Panc1 (cell line): ENCODE measurements at regions not wholly inside any gene's neighbourhood (a gene's known extent, or its start where the extent isn't known, plus 50 kb on each side); places are given as distances from the start of the nearest gene placed in this dataset.

Experiments
- POLR2AphosphoS5 ChIP-seq: IDR thresholded peaks from 2 replicates; pipeline ENCODE4 v1.6.1; 2012; ENCODE audit warnings: mild to moderate bottlenecking, low read depth, low read length, moderate library complexity
- TF ChIP-seq, protein P1 (sequence below): fragments of 450-650 bp; IDR thresholded peaks from 2 replicates; pipeline ENCODE4 v1.5.1; 2017; ENCODE audit warnings: mild to moderate bottlenecking
- TF ChIP-seq, protein P2 (sequence below), 2 experiments: IDR thresholded peaks; 2 replicates each; pipeline ENCODE4 v1.6.1; 2011 to 2012; ENCODE audit warnings: low read depth in 2 of 2, control low read depth in 1 of 2, low read length in 1 of 2, mild to moderate bottlenecking in 1 of 2, moderate library complexity in 1 of 2; ENCODE audit not compliant: insufficient read depth in 1 of 2

DNA sequence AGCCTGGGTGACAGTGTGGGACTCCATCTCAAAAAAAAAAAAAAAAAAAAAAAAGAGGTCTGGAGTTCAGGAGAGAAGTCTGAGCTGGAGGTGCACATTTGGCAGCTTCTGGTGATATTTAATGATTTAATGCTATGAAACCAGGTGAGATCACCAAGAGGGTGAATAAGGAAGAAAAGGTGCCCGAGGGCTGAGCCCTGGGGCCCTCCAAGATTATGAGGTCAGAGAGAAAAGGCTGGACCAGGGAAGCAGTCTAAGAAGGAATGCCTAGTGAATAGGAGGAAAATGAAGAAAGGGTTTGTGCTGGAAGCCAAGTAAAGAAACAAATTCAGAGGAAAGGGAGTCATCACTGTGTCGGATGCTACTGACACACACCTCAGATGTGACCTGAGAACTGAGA, 88.0 kb upstream of the PELI1 start:
- TF ChIP-seq, protein P1, sequence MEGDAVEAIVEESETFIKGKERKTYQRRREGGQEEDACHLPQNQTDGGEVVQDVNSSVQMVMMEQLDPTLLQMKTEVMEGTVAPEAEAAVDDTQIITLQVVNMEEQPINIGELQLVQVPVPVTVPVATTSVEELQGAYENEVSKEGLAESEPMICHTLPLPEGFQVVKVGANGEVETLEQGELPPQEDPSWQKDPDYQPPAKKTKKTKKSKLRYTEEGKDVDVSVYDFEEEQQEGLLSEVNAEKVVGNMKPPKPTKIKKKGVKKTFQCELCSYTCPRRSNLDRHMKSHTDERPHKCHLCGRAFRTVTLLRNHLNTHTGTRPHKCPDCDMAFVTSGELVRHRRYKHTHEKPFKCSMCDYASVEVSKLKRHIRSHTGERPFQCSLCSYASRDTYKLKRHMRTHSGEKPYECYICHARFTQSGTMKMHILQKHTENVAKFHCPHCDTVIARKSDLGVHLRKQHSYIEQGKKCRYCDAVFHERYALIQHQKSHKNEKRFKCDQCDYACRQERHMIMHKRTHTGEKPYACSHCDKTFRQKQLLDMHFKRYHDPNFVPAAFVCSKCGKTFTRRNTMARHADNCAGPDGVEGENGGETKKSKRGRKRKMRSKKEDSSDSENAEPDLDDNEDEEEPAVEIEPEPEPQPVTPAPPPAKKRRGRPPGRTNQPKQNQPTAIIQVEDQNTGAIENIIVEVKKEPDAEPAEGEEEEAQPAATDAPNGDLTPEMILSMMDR = no peak
- TF ChIP-seq, protein P2, sequence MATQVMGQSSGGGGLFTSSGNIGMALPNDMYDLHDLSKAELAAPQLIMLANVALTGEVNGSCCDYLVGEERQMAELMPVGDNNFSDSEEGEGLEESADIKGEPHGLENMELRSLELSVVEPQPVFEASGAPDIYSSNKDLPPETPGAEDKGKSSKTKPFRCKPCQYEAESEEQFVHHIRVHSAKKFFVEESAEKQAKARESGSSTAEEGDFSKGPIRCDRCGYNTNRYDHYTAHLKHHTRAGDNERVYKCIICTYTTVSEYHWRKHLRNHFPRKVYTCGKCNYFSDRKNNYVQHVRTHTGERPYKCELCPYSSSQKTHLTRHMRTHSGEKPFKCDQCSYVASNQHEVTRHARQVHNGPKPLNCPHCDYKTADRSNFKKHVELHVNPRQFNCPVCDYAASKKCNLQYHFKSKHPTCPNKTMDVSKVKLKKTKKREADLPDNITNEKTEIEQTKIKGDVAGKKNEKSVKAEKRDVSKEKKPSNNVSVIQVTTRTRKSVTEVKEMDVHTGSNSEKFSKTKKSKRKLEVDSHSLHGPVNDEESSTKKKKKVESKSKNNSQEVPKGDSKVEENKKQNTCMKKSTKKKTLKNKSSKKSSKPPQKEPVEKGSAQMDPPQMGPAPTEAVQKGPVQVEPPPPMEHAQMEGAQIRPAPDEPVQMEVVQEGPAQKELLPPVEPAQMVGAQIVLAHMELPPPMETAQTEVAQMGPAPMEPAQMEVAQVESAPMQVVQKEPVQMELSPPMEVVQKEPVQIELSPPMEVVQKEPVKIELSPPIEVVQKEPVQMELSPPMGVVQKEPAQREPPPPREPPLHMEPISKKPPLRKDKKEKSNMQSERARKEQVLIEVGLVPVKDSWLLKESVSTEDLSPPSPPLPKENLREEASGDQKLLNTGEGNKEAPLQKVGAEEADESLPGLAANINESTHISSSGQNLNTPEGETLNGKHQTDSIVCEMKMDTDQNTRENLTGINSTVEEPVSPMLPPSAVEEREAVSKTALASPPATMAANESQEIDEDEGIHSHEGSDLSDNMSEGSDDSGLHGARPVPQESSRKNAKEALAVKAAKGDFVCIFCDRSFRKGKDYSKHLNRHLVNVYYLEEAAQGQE (IDR thresholded peaks at IDR 0.05; ENCODE audit: insufficient read depth in 1 of 2, low read depth in 2 of 2, low read length in 1 of 2) = no peak
- TF ChIP-seq POLR2AphosphoS5 = no peak
